ENCODE measurements at regions not wholly inside any gene's neighbourhood (a gene's known extent, or its start where the extent isn't known, plus 50 kb on each side); places are given as distances from the start of the nearest gene placed in this dataset.
"Not testable (repeated sequence)": the region's sequence is repeated elsewhere in the genome, so short reads cannot be mapped to it uniquely, and the experiment has no call there.

DNA sequence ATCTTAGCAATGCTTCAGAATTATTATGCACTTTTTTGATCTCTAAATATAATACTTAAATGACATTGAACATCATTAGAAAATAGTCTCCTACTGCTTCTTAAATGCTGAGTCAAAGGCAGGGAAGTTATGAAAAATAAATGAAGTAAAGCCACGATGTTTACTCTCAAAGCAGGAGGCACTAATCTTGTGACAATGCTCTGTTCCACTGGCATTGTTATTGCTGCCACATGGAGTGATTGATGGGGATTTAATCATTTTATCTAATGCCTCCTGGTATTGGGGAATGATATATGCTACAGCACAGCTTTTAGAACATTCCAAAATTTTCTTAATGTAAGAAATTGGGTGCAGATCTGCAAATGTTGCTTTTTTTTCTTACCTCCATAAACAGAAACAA is 1655.4 kb upstream of the NUDT12 start:
- no peak for DNase-seq

- no peak for DNase-seq
These were observed 1650.5 kb upstream of the NUDT12 start for GRCh38 chr5:105213078-105213477.

DNA sequence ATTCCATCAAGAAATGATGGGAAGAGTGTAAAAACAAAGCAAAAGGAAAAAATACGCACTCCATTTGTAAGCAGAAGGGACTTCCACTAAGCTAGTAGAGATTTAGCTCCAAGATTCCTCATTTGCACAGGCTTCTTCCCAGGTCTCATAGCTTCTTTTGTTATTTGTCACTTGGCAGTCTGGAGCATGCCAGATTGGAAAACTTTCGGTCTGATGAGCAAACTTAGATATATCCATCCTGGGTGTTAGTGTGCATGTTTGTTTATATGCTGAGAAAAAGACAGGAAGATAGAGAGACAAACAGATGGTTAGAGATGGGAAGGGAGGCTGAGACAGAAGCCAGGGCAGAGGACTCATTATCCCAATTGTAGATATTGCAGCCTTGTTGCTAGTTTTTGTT is 1644.5 kb upstream of the NUDT12 start:
- no peak for DNase-seq

GRCh38 chr5:105197531-105197930 is 1634.9 kb upstream of the NUDT12 start:
- no peak for DNase-seq

GRCh38 chr5:105195765-105196164 is 1633.2 kb upstream of the NUDT12 start:
- DNase-seq = no peak

GRCh38 chr5:105172918-105173317 is 1610.3 kb upstream of the NUDT12 start:
- no peak for DNase-seq

DNA sequence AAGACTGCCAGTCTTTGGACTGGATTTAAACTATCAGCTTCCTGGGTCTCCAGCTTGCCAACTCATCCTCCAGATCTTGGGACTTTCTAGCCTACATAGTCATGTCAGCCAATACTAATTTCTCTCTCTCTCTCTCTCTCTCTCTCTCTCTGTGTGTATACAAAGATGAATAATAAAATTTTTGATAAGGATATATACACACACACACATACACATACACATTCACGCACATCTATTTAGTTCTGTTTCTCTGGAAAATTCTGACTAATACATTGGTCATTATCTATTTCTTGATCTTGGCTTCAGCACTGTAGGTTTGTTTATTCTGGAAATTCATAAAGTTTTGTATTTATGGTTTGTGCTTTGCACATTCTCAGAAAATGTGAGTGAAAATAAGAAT is 1606.2 kb upstream of the NUDT12 start:
- DNase-seq = no peak

GRCh38 chr5:105167092-105167491 is 1604.5 kb upstream of the NUDT12 start:
- DNase-seq = peak; percentile 20

DNA sequence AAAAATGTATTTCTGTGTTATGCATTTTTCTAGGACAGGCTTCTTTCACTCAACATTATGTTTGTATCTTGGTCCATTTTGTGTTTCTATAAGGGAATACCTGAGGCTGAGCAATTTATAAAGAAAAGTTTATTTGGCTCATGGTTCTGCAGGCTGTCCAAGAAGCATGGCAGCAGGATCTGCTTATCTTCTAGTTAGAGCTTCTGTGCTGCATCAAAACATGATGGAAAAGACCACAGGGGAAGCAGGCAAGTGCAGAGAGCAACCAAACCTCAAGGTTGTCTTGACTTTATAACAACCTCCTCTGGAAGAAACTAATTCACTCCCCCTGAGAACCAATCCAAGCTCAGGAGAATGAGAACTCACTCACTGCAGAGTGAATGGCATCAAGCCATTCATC is 1601.0 kb upstream of the NUDT12 start:
- no peak for DNase-seq

- DNase-seq = not testable (repeated sequence)
These were observed 1600.0 kb upstream of the NUDT12 start for GRCh38 chr5:105162557-105162956.

DNA sequence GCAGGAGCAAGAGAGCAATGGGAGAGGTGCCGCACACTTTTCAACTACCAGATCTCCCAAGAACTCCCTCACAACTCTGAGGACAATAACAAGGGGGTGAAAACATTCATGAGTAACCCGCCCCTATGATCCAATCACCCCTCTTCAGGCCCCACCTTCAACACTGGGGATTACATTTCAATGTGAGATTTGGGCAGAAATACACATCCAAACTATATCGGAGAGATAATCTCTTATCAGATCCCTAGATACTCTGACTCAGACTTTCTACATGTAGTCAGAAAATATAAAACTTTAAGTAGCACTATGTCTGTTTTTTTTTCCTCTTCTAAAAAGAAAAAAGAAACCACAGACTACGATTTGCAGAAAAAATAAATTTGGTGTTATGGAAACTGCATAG is 1595.9 kb upstream of the NUDT12 start:
- no peak for DNase-seq

- no peak for DNase-seq
These were observed 1587.7 kb upstream of the NUDT12 start for GRCh38 chr5:105150323-105150722.

- peak; percentile 5 for DNase-seq
These were observed 1584.3 kb upstream of the NUDT12 start for GRCh38 chr5:105146867-105147266.

DNA sequence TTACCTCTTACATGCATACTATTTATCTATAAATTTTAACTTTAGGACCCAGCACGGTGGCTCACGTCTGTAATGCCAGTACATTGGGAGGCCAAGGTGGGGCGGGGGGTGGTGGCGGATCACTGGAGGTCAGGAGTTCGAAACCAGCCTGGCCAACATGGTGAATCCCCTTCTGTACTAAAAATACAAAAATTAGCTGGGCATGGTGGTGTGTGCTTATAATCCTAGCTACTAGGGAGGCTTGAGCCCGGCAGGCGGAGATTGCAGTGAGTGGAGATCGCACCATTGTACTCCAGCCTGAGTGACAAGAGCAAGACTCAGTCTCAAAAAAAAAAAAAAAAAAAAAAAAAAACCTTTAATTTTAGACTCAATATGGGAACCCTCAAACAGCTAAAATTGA is 1582.6 kb upstream of the NUDT12 start:
- DNase-seq = no peak

DNA sequence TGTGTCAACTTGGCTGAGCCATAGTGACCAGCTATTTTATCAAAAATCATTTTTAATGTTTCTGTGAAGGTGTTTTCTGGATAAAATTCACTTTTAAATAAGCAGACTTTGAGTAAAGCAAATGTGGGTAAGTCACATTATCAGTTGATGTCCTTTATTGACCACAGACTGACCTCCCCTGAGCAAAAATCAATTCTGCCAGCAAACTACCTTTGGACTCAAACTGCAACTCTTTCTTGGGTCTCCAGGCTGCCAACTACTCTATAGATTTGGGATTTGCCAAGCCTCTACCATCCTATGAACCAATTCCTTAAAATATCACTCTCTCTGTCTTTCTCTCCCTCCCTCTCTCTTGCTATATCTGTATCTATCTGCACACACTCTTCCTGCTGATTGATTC is 1571.7 kb upstream of the NUDT12 start:
- no peak for DNase-seq

DNA sequence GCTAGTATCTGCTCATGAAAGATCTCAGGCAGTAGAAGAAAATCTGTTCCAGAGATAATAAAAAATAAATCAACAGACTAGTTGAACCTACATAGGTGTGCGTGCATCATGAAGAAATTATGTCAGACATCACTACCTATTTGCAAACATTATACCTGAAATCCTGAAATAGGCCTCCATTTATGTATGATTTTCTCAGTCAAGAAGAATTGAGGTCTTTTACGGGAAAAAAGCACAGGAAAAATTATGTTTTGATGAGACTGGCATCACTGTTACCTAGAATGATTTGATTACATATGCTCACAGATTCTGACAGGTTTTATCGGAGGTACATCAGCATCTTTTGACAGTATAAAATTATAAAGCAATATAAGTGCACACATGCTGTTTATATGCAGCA is 1570.5 kb upstream of the NUDT12 start:
- DNase-seq = no peak

GRCh38 chr5:105132581-105132980 is 1570.0 kb upstream of the NUDT12 start:
- no peak for DNase-seq

GRCh38 chr5:105131045-105131444 is 1568.5 kb upstream of the NUDT12 start:
- peak; percentile 2 for DNase-seq

- no peak for DNase-seq
These were observed 1539.0 kb upstream of the NUDT12 start for GRCh38 chr5:105101577-105101976.

GRCh38 chr5:105088961-105089360 is 1526.4 kb upstream of the NUDT12 start:
- DNase-seq = no peak

DNA sequence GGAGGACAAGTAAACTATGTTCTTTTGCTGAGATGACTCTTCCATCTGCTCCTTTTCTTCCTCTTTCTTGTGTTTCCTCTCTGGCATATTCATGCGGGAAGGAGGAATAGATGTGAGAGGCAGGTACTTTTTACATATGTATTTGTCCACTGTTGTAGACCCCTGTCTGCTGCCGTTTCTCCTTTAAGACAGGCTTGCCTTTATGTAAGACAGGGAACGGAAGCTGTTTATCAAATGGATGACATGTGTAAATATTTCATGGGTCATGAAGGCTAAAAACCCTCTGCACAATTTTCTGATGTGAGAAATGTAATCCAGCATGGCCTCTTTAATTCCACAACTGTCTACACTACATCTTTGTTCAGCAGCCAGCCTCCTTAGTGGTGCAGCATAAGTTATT is 1525.5 kb upstream of the NUDT12 start:
- no peak for DNase-seq

- no peak for DNase-seq
These were observed 1495.3 kb upstream of the NUDT12 start for GRCh38 chr5:105057893-105058292.

- DNase-seq = no peak
These were observed 1494.4 kb upstream of the NUDT12 start for GRCh38 chr5:105057001-105057436.

- DNase-seq = no peak
These were observed 1491.8 kb upstream of the NUDT12 start for GRCh38 chr5:105054406-105054805.

DNA sequence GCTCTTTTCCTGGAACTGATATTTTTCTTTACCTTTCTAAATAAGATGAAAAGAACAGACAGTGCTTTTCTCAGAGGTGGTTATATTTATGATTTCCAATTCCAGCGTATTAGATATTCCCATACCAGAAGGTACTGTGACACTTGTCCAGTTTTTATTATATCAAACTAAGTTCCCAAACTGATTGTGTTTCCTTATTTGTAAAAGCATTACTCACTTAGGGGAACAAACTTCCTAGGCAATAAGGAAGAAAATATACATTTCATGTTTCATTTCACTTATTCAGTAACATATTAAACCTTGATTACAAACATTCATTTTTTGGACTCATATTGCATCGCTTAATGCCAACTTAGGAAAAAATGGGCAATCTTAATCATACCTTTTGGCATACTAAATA is 1480.0 kb upstream of the NUDT12 start:
- DNase-seq = no peak

DNA sequence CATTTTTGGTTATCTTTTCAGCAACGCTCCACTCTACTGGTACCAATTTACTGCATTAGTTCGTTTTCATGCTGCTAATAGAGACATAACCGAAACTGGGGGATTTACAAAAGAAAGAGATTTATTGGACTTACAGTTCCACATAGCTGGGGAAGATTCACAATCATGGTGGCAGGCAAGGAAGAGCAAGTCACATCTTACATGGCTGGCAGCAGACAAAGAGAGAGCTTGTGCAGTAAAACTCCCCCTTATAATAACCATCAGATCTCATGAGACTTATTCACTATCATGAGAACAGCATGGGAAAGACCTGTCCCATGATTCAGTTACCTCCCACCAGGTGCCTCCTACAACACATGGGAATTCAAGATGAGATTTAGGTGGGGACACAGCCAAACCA is 1474.2 kb upstream of the NUDT12 start:
- DNase-seq = not testable (repeated sequence)

All from DMS53 (cell line).